NCI-H2196 (cell line): ENCODE measurements at regions not wholly inside any gene's neighbourhood (a gene's known extent, or its start where the extent isn't known, plus 50 kb on each side); places are given as distances from the start of the nearest gene placed in this dataset.

ENCODE experiments used
- DNase-seq: peaks from one replicate; lab custom pipeline; 2025; ENCODE audit not compliant: unreplicated experiment; lab: John Stamatoyannopoulos, UW

- no peak for DNase-seq
These were observed 187.5 kb upstream of the ZBED5 start for GRCh38 chr11:11045156-11045930.

DNA sequence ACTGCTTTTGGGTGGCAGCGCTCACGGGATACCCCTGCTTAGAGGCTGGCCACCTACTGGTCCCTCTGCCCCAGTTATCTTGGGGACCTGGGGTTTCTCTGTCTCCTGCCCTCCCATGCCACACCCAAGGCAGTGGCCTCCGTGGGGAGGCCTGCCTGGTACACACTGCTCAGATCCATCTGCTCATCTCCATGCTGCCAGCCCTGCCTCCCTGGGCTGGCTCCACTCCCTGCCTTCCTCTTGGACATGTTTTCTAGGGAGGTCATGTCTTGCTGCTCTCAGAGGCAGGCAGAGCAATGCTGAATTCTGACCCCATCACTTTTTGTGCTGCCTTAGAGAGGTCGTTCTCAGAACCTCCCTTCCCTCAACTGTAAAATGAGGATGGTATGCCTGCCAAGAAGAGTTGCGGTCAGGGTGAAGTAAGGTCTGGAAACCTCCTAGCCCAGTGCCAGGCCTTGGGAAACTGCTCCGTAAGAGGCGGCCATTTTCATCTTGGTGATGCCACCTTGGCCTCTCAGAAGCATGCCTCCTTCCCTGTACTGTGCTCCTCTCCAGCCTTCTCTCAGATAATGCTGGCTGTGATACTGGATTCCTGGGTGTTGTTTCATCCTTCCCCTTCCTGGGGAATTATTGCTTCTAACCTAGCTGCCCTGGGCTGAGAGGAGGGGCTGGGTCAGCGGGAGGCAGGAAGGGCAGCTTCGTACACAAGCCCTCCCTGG lies 186.4 kb upstream of the ZBED5 start:
- no peak for DNase-seq

DNA sequence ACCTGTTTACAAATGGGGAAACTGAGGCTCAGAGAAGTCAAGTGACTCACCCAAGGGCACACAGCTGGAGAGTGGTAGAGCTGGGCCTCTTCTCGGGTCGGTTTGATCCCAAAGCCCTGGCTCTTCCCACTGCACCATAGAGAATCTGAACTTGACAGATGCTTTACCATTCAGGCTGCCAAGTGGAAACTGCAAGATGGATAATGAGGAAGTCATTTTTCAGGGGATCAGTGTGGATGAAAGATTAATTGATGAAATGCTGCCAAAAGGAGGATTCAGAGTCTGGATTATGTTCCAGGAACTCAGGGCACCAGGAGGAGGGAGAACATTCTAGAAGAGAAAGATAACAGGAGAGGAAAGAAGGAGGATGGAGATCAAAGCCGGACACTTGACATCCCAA lies 185.9 kb upstream of the ZBED5 start:
- no peak for DNase-seq

DNA sequence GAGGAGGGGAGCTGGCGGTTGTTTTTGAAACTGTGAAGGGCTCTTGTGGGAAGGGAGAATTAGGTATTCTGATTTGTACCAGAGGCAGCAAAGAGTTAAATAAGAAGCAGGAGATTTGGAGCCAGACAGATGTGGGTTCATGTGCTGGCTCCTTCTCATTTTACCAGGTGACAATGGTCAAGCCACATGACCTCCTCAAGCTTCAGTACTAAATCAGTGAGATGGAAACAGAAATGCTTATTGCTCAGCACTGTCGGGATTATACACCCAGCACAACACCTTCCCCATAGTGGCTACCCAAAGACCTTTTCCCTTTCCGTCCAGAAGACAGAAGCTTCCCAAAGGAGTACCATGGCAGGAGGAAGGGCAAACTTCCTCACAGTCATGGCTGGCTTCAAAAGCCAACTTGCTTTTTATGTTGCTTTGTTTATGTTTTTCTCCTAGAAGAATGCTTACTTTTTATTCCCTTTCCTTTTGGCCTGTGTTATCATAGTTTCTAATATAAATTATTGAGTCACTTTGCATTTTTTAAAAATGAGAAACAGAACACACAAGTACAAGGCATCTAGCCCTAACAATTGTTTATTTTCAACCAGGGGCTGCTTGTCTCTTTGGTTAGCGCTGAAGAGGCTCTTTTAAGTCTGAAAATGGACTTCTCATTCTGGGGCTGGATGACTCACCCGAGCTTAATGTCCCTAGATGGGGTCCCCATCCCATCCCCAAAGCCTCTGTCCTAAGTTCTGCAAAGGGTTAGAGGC lies 181.5 kb upstream of the ZBED5 start:
- DNase-seq = no peak

DNA sequence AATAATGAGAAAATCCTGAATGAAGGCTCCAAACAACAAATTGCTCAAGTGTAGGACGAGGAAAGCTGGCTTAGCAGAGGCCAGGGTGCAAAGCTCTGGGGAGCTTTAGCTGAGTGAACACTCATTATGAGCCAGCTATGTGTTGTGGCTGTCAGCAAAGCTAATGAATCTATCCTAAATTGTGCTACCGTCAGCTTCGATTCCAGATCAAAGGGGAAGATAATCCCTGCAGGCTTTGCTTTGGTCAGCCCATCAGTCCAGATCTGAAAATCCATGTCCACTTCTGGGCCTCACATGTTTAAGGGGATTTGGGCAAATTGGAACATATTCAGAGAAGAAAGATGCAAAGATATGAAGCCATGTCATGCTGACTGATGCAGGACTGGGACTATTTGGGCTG lies 180.9 kb upstream of the ZBED5 start:
- DNase-seq = no peak

- no peak for DNase-seq
These were observed 180.5 kb upstream of the ZBED5 start for GRCh38 chr11:11038352-11038751.

DNA sequence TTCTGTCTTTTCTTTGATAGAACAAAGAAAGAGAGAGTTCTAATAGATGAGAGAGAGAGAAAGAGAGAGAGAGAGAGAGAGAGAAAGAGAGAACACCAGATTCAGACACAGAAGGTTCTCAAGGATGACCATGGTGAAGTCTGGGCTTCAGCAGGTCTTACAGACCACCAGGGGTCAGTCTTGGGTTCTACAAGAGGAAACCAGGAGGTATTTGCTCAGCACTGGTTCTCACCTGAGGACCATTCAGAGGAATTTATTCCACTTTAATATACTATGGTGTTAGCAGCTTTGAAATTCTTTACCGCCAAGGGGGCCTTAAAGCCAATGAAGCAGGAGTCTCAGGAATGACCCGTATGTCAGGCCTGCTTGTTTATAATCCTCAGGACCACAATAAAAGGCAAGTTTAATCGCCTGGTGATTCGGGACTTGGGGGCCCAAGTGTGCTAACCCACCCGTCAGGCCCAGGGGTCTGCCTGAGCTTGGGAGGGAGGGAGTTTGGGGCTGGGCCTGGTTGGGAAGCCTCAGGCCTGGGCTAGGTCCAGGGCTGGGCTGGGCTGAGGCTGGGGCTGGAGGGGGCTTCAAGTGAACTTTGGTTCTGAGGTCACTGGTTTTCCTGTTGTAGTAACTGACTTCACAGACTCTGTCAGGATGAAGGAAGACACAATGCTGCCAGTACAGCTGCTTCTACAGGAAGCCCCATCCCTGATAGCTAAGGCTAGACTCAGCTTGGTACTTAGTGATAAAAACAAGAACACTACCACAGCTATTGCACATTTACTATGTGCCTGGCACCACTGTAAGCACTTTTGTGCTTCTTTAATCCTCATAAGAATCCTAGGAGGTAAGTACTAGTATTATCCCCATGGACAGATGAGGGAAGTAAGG lies 179.2 kb upstream of the ZBED5 start:
- peak; percentile 70 for DNase-seq

DNA sequence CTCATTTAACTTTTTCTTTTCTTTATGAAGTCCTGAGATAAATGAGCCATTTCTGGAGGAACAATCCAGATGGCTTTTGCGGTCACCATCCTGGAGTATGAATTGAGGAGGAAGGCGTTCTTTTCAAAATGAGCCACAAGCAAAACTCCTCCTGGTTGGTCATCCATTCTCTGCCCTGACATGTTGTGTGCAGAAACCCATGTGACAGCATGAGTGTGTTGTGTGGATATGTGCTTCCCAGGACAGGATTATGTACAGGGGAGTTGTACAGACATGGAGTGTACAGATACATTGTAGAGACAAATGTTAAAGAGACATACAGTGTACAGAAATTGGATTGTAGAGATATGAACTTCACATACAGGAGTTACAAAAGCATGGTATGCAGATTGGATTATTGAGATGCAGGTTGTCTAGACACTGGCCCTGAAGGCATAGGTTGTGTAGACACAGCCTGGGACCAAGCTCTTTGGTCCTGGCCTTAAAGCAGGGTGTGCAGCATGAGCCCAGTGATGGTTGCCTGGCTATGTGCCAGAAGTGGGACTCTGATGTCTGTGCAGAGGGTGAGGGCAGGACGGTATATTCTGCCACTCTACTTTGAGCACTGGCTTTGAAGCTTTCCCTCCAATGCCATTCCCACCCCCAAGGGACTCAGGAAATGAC lies 178.5 kb upstream of the ZBED5 start:
- DNase-seq = no peak

GRCh38 chr11:11035331-11035730 lies 177.5 kb upstream of the ZBED5 start:
- no peak for DNase-seq

DNA sequence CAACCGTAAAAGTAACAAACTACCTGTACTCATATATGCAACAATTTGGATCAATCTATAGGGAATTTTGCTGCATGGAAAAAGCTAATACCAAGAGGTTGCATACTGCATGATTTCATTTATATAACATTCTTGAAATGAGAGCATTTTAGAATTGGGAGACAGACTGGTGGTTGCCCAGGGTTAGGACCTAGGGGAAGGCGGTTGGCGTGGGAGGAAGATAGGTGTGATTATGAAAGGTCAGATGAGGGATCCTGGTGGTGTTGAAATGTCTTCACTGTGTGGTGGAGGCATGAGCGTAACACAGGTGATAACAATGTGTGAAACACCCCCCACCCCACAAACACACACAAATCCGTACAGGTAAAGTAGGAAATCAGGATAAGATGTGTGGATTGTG lies 176.6 kb upstream of the ZBED5 start:
- no peak for DNase-seq

DNA sequence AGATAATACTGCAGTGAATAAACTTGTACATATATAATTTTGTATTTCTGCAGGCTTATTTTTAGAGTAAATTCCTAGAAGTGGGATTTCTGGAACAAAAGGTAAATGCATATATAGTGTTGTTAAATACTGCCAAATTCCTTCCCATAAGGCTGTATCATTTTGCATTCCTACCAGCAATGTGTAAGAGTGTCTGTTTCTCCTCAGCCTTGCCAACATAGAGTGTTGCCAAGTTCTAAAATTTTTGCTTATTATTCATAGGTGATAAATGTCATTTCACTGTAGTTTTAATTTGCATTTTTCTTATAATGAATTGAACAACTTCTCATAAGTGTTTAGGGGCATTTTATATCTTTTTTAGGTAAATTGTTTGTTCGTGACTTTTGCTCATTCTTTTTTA lies 174.2 kb upstream of the ZBED5 start:
- no peak for DNase-seq

DNA sequence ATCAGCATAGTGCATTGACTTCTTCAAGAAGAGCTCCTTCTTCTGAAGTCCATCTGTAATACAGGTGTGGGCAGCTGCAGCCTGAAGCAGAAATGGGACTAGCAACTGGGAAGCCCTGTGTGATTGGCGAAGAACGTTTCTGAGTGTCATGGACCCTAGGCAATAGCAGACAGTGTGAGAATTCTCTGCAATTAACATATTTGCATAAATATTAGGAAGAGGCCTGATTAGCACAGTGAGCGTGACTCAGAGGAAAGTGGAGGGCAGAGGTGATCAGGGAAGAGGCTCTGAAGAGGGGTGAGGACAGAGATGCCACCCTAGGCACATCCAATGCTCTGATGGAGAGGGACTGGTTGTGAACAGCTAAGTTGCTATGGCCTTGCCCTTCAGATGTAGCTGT lies 171.2 kb upstream of the ZBED5 start:
- no peak for DNase-seq

DNA sequence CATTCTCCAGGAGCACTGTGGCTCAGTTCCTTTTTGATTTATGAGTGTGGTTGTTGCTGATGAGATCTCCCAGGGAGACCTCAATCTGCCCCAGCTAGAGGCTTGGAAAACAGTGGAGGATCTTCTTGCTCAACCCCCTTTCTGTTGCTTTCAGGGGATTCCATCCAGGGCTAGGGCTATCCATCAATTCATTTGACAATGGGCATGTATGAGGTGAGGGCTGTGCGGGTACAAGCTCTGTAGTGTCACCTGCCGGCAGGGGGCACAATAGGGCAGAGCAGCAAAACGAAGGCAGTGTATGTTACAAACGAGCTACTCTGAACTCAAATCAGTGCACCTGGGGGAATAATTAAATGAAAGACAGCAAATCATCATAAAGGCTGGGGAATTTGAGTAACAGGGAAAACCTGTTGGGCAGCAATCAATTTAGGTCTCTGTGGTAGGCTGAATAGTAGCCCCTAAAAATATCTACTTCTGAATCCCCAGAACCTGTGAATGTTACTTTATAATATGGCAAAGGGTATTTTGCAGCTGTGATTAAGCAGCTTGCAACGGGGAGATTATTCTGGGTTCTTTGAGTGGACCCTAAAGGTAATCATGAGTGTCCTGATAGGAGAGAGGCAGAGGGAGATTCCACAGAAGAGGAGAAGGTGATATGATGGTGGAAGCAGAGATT lies 170.3 kb upstream of the ZBED5 start:
- peak; percentile 71 for DNase-seq

DNA sequence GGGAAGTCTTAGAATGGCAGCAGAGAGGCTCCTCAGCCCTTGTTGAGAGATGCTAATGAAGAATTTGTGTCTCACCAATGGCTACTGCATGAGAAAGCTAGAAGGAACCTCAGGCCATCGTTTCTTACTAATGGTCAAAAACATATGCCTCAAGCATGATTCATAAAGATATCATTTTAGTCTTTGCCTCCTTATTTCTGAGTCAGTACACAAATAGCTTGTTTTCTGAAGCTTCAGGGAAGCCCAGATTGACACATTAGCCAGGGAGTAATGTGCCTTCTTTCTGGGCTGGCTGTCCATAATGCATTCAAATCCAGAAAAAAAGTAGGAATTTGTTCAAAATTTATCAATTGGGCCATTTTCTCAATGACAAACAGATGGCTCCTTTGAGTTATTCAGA lies 169.4 kb upstream of the ZBED5 start:
- DNase-seq = no peak

GRCh38 chr11:11025087-11025486 lies 167.2 kb upstream of the ZBED5 start:
- no peak for DNase-seq

DNA sequence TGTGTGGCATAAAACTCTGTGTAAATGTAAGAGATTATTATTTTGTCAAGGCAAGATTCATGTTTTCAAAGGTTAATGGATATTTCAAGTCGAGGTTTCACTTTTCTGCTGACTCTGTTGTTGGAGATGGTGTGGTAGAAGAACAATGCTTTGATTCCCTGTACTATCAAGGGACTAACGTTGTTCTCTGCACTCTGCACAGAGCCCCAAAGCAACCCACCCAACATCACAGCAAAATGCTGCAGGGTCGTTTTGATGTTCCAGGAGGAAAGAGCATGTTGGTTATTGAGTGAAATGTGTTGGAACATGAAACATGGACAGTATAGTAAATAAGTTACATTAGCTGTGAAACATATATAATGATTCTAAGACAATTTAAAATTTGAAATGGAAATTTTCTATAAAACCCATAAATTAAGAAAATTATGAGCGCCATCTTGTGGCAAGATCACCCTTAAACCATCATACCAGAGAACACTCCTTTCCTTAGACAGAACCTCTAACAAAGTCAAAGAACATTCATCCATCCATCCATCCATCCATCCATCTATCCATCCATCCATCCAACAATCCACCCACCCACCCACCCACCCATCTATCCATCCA lies 164.4 kb upstream of the ZBED5 start:
- DNase-seq = peak; percentile 47

DNA sequence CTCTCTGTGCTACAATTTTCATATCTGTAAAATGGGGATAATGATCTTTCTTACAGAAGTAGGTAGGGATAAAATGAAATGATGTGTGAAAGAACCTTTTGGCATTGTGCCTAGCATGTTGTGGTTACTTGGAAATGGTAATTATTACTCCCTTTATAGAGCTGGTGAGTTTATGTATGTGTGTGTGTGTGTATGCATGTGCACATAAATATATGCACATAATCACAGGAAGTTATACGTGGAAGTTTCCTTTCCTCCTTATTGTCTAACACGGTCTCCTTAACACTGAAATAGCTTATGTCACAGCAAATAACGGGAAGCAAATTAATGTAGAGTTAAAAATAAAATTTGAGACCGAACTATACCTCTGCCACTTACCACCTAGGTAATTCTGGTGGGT lies 163.7 kb upstream of the ZBED5 start:
- DNase-seq = no peak

DNA sequence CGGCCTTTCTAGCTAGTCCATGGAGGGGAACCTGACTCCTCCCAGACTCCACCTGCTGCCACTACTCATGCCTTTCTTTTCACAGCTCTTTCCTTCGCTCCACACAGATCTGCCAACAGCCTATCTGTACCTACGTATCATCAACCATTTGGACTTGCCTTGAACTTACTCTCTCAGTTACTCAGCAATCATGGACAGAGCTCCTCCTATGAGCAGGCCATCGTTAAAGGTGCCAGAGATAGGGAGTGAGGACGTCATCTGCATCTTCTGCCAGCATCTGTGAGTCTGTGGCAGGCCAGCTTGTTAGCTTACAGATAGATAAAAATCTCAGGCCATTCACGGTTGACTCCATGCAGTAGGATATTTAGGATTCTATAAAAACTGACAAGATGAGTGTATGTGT lies 162.9 kb upstream of the ZBED5 start:
- no peak for DNase-seq

DNA sequence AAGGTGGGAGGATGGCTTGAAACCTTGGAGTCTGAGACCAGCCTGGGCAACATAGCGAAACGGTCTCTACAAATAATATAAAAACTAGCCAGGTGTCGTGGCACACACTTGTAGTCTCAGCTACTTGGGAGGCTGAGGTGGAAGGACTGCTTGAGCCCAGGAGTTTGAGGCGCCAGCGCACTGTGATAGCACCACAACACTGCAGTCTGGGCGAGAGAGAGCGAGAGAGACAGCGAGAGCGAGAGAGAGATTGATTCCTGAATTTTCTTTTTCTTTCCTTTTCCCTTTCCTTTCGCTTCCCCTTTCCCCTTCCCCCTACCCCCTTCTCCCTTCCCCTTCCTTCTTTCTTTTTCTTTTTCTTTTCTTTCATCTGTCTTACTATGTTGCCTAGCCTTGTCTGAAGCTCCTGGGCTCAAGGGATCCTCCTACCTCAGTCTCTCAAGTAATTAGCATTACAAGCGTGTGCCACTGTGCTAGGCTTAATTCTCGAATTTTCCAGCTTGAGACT lies 162.4 kb upstream of the ZBED5 start:
- DNase-seq = no peak
